D721Med (cell line): ENCODE measurements at regions not wholly inside any gene's neighbourhood (a gene's known extent, or its start where the extent isn't known, plus 50 kb on each side); places are given as distances from the start of the nearest gene placed in this dataset.

Source experiments
- DNase-seq: peaks from one replicate; pipeline ENCODE4 v3.0.0; 2011; ENCODE audit warnings: low spot score; ENCODE audit not compliant: insufficient read length
- FAIRE-seq: peaks from 2 replicates; lab custom pipeline; 2011; peaks lifted over from hg19 to GRCh38; lab: Jason Lieb, UNC
- TF ChIP-seq, protein P1 (sequence below): IDR thresholded peaks from 2 replicates; pipeline ENCODE4 v1.5.1; 2012; ENCODE audit warnings: mild to moderate bottlenecking, control low read depth; ENCODE audit not compliant: insufficient read depth; ENCODE audit errors: missing control alignments

DNA sequence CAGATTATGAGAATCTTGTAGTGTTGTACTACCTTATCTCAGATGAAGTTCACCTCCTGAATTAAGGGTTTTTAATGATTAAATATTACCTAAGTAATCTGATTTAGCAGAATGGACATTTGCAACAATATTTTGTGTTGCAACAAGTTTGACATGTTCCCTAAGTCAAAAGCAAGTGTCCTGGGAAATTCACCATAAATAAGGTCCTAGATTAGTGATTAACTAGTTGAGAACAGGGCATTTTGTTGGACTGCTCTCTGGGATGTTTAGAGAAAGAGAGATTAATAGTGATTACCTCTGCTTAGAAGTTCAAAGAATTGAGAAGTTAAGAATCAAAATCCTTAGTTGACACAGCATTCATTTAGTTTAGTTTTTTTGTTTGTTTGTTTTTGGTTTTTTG, 120.2 kb upstream of the MARCKS start:
- TF ChIP-seq, protein P1, sequence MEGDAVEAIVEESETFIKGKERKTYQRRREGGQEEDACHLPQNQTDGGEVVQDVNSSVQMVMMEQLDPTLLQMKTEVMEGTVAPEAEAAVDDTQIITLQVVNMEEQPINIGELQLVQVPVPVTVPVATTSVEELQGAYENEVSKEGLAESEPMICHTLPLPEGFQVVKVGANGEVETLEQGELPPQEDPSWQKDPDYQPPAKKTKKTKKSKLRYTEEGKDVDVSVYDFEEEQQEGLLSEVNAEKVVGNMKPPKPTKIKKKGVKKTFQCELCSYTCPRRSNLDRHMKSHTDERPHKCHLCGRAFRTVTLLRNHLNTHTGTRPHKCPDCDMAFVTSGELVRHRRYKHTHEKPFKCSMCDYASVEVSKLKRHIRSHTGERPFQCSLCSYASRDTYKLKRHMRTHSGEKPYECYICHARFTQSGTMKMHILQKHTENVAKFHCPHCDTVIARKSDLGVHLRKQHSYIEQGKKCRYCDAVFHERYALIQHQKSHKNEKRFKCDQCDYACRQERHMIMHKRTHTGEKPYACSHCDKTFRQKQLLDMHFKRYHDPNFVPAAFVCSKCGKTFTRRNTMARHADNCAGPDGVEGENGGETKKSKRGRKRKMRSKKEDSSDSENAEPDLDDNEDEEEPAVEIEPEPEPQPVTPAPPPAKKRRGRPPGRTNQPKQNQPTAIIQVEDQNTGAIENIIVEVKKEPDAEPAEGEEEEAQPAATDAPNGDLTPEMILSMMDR: no peak
- peak; percentile 32 for FAIRE-seq

DNA sequence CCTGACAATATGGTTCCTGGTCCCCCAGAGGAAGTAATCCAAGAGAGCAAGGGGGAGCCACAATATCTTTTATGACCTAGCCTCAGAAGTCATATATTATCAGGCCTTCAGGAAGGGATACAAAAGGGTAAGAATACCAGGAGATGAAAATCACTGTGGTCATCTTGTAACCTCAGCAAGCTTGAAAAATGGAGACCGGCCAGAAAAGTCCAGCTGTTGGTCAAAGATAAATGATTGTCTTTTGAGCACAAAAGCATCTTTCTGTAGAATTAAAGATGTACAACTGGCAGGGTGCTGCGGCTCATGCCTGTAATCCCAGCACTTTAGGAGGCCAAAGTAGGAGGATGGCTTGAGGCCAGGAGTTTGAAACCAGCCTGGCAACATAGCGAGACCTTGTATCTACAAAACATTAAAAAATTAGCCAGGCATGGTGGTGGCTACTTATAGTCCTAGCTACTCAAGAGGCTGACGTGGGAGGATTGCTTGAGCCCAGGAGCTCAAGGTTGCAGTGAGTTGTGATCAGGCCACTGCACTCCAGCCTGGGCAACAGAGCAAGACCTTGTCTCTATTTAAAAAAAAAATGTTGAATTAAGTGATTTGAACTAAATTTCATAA, 118.0 kb upstream of the MARCKS start:
- TF ChIP-seq, protein P1: no peak
- no peak for DNase-seq
- no peak for FAIRE-seq

More for the DNA sequence above, 120.2 kb upstream of the MARCKS start:
- DNase-seq: no peak

DNA sequence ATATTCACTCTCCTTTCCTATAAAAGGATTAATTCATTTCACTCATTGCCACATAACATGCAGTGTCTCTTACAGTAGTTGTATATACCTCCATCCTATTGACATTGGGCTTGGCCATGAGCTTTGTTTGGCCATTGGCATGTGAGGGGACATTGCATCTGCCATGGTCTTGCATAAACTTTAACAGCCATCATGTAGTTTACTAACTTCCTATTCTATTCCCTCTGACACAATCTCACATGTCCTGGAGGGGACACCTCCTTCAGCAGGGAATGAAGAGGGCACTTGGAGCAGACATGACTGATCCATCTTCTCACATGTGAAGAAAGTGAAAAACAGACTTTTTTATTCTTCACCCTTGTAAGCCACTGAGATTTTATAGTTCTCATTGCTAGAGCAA, 115.5 kb upstream of the MARCKS start:
- DNase-seq (no peak), FAIRE-seq (no peak)
- TF ChIP-seq, protein P1: no peak

DNA sequence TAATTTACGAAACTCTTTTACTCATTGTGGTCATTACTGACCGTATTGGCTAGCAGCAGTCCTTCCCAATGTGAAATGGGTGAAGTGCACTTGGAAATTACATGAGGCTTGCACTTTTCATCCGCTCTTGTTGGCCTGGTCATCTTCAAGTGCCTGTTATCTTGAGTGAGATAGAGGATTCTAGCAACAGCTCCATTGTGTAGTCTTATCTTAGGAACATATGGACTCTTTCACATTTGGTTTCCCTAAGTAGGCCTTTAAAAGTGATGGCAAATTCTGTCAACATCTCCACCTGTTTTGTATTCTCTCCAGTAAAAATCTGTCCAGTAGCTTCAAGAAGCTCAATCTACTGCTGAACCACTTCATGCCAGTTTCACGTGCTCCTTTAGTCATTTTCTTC, 114.8 kb upstream of the MARCKS start:
- DNase-seq (no peak), FAIRE-seq (no peak)
- TF ChIP-seq, protein P1: no peak

DNA sequence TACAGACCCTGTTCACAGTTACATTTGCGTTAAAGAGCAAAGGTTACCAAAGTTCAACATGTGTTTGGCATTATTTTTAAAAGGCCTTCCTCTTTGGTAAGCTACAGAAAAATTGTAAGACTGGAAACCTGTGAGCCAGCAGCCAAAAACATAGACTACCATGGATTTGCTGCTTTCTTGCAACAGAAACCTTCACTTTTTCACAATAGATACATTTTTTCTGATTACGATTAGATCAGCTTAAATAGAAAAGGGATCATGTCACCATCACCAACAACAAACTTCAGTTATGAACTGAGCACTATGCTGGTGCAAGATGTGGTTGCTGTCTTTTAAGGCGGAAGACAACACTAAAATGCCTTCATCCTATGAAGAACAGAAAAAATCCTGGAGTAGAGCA, 112.3 kb upstream of the MARCKS start:
- FAIRE-seq: no peak
- TF ChIP-seq, protein P1: no peak
- DNase-seq: no peak

DNA sequence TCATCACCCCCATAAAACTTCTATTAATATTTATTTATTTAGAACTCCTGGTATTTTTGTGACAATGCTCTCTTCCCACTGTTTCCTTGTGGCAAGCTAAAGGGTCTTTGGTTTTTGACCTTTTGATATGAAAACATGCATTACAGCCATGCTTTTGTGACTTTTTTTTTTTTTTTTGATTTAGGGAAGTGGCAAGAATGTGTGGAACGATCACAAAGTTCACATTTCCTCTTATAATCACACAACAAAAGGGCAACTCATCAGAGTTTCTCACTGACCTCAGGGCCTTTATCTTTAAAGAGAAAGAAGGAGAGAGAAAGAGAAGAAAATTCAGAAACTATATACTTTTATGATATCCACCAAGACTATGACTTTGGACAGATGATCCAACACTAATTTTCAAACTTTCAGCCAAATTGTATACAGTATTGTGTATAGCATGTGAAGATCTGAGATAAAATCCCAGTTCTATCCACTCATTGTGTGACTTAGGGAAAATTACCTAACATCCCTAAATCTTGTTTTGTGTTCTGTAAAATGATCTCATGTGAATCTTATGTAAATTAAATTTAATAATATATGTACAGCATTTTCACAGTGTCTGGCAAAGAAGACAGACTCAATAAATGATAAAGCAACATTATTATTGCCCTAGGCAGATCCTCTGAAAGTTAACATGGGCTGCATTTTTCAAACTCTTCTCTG, 106.8 kb upstream of the MARCKS start:
- no peak for DNase-seq
- TF ChIP-seq, protein P1: no peak

DNA sequence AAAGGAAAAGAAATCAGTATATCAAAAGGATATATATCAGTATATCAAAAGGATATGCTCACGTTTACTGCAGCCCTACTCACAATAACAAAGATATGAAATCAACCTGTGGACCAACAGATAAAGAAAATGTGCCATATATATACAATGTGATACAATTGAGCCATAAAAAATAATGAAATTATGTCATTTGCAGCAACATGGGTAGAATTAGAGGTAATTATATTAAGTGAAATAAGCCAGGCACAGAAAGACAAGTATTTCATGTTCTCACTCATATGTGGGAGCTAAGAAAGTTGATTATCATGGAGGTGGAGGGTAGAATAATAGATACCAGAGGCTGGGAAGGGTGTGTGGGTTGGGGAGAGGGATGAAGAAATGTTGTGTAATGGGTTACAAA, 102.9 kb upstream of the MARCKS start:
- TF ChIP-seq, protein P1: no peak
- no peak for FAIRE-seq
- DNase-seq: no peak

More for the DNA sequence above, 106.8 kb upstream of the MARCKS start:
- no peak for FAIRE-seq
